ENCODE measurements at regions not wholly inside any gene's neighbourhood (a gene's known extent, or its start where the extent isn't known, plus 50 kb on each side); places are given as distances from the start of the nearest gene placed in this dataset.
"Not testable (repeated sequence)": the region's sequence is repeated elsewhere in the genome, so short reads cannot be mapped to it uniquely, and the experiment has no call there.

- TF ChIP-seq, protein P1, sequence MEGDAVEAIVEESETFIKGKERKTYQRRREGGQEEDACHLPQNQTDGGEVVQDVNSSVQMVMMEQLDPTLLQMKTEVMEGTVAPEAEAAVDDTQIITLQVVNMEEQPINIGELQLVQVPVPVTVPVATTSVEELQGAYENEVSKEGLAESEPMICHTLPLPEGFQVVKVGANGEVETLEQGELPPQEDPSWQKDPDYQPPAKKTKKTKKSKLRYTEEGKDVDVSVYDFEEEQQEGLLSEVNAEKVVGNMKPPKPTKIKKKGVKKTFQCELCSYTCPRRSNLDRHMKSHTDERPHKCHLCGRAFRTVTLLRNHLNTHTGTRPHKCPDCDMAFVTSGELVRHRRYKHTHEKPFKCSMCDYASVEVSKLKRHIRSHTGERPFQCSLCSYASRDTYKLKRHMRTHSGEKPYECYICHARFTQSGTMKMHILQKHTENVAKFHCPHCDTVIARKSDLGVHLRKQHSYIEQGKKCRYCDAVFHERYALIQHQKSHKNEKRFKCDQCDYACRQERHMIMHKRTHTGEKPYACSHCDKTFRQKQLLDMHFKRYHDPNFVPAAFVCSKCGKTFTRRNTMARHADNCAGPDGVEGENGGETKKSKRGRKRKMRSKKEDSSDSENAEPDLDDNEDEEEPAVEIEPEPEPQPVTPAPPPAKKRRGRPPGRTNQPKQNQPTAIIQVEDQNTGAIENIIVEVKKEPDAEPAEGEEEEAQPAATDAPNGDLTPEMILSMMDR (IDR thresholded peaks at IDR 0.05; ENCODE audit: low read depth, low read length, missing control alignments), result no peak
- DNase-seq (ENCODE audit: low read depth), result no peak
- no peak overlapping the region for H3K4me3 ChIP-seq (ENCODE audit: low read depth, low read length)
- in situ Hi-C loops (cut with HindIII; ENCODE audit: low sequenced_read_pairs), result no loop called here
These were observed 182.1 kb downstream of the CYP26B1 start for GRCh38 chr2:71965530-71965929.

DNA sequence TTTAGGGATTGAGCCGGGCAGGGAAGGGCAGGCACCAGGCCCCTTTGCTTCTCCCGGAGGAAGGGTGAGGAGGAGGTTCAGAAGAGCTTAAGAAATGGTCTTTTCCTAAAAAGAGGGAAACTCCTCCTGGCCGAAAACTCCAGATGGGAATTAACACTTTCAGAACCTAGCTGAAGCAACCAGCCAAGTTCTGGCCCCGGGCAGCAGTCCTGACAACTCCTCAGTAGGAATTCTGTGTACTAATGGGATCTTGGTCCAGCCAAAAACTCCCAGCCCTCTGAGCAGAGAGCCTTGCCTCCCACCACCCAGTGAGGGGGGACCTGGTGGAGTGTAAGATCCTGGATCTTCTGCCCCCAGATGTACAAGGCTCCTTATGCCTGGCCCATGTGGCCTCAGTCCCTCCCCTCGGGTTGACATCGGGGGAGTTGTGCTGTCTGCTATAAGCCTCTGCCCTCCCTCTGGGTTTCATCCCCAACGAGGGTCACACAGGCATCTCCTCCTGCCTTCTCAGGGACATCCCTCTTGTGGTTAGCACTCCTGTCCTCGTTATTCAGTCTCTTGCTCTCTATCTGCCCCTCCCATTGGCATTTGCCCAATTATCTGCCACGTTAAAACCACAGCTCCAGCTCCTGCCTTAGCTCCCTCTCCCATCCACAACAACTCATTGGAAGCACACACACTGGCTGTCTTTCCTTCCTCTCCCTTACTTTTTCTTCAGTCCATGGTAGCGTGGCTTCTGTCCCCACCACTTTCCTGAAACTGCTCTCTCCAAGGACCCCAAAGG is 184.6 kb downstream of the CYP26B1 start:
- TF ChIP-seq, protein P1 (IDR thresholded peaks at IDR 0.05; ENCODE audit: low read depth, low read length, missing control alignments), result no peak
- H3K4me3 ChIP-seq (ENCODE audit: low read depth, low read length), result no peak overlapping the region
- no peak for DNase-seq (ENCODE audit: low read depth)
- in situ Hi-C loops (cut with HindIII; ENCODE audit: low sequenced_read_pairs), result no loop called here

DNA sequence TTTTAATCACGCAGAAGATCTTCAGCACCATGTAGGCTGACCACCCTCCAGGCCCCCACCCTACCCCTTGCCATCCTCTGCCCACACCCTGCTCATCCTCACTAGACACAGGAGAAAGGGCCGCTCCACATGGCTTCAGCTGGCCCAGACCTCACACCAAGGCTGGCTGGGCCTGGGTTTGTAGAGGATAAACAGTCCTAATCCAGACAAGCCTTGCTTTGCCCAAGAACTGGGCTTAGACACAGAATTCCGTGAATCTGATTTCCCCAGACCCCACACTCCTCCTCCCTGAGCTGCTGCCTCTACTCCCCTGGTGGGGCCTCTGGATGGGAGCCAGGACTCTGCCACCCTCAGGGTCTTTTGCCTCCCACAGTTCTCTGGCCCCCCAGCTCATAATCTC is 185.3 kb downstream of the CYP26B1 start:
- in situ Hi-C loops (cut with HindIII; ENCODE audit: low sequenced_read_pairs), result no loop called here
- TF ChIP-seq, protein P1 (IDR thresholded peaks at IDR 0.05; ENCODE audit: low read depth, low read length, missing control alignments), result no peak
- H3K4me3 ChIP-seq (ENCODE audit: low read depth, low read length), result no peak overlapping the region
- DNase-seq (ENCODE audit: low read depth), result no peak

GRCh38 chr2:71961289-71962027 is 186.2 kb downstream of the CYP26B1 start:
- DNase-seq (ENCODE audit: low read depth), result no peak
- in situ Hi-C loops (cut with HindIII; ENCODE audit: low sequenced_read_pairs), result no loop called here
- no peak overlapping the region for H3K4me3 ChIP-seq (ENCODE audit: low read depth, low read length)
- TF ChIP-seq, protein P1 (IDR thresholded peaks at IDR 0.05; ENCODE audit: low read depth, low read length, missing control alignments), result no peak

DNA sequence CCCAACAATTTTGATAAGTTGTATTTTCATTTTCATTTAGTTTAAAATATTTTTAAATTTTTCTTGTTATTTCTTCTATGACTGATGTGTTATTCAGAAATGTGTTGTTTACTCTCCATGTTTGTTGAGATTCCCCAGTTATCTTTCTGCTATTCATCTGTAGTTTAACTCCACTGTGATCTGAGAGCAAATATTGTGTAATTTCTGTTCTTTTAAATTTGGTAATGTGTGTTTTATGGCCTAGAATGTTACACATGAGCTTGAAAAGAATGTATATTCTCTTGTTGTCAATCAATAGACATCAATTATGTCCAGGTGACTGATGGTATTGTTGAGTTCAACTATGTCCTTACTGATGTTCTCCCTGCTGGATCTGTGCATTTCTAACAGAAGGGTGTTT is 188.2 kb downstream of the CYP26B1 start:
- no peak for DNase-seq (ENCODE audit: low read depth)
- in situ Hi-C loops (cut with HindIII; ENCODE audit: low sequenced_read_pairs), result no loop called here
- no peak overlapping the region for H3K4me3 ChIP-seq (ENCODE audit: low read depth, low read length)
- TF ChIP-seq, protein P1 (IDR thresholded peaks at IDR 0.05; ENCODE audit: low read depth, low read length, missing control alignments), result no peak

- in situ Hi-C loops (cut with HindIII; ENCODE audit: low sequenced_read_pairs); H3K4me3 ChIP-seq (ENCODE audit: low read depth, low read length); DNase-seq (ENCODE audit: low read depth): not testable (repeated sequence)
These were observed 189.2 kb downstream of the CYP26B1 start for GRCh38 chr2:71958426-71958825.
